ENCODE measurements at regions not wholly inside any gene's neighbourhood (a gene's known extent, or its start where the extent isn't known, plus 50 kb on each side); places are given as distances from the start of the nearest gene placed in this dataset.
A peak's percentile ranks its signal among the peaks of the same experiment; 100 is the strongest.

GRCh38 chr13:109880371-109881346, 94.3 kb upstream of the IRS2 start:
- DNase-seq: no peak

- DNase-seq: no peak
These were observed 93.0 kb upstream of the IRS2 start for GRCh38 chr13:109879338-109879737.

- DNase-seq: no peak
These were observed 91.4 kb upstream of the IRS2 start for GRCh38 chr13:109877809-109878208.

GRCh38 chr13:109875746-109876145, 89.4 kb upstream of the IRS2 start:
- no peak for DNase-seq

- no peak for DNase-seq
These were observed 88.4 kb upstream of the IRS2 start for GRCh38 chr13:109874484-109875454.

GRCh38 chr13:109873351-109874123, 87.2 kb upstream of the IRS2 start:
- DNase-seq: no peak

- DNase-seq: no peak
These were observed 86.5 kb upstream of the IRS2 start for GRCh38 chr13:109872864-109873263.

- no peak for DNase-seq
These were observed 84.5 kb upstream of the IRS2 start for GRCh38 chr13:109870696-109871370.

GRCh38 chr13:109870274-109870673, 83.9 kb upstream of the IRS2 start:
- no peak for DNase-seq

- peak in 1 of 2 donors; percentile 34 for DNase-seq
These were observed 83.2 kb upstream of the IRS2 start for GRCh38 chr13:109869312-109870237.

- DNase-seq: no peak
These were observed 82.4 kb upstream of the IRS2 start for GRCh38 chr13:109868578-109869311.

GRCh38 chr13:109867766-109868165, 81.4 kb upstream of the IRS2 start:
- DNase-seq: no peak

- DNase-seq: no peak
These were observed 76.2 kb upstream of the IRS2 start for GRCh38 chr13:109862627-109863026.

- no peak for DNase-seq
These were observed 73.5 kb upstream of the IRS2 start for GRCh38 chr13:109859898-109860297.

GRCh38 chr13:109859216-109859835, 72.9 kb upstream of the IRS2 start:
- no peak for DNase-seq

- DNase-seq: no peak
These were observed 71.9 kb upstream of the IRS2 start for GRCh38 chr13:109858319-109858718.

- no peak for DNase-seq
These were observed 71.4 kb upstream of the IRS2 start for GRCh38 chr13:109857803-109858202.

GRCh38 chr13:109857325-109857724, 70.9 kb upstream of the IRS2 start:
- no peak for DNase-seq

- DNase-seq: no peak
These were observed 70.0 kb upstream of the IRS2 start for GRCh38 chr13:109856350-109856749.

- DNase-seq: no peak
These were observed 66.8 kb upstream of the IRS2 start for GRCh38 chr13:109853153-109853552.

Measured in stimulated activated CD4-positive, alpha-beta T cell treated with anti-CD3 and anti-CD28 coated beads, Interleukin-2, amount 100 ng/mL, for 24 hours (primary cell).